Iris pigment epithelial cell (primary cell): ENCODE measurements at regions not wholly inside any gene's neighbourhood (a gene's known extent, or its start where the extent isn't known, plus 50 kb on each side); places are given as distances from the start of the nearest gene placed in this dataset.
"Not testable (repeated sequence)": the region's sequence is repeated elsewhere in the genome, so short reads cannot be mapped to it uniquely, and the experiment has no call there.

Experiments
- DNase-seq: peaks from one replicate; pipeline ENCODE4 v3.0.0-alpha.2; 2011; ENCODE audit warnings: low read depth

DNA sequence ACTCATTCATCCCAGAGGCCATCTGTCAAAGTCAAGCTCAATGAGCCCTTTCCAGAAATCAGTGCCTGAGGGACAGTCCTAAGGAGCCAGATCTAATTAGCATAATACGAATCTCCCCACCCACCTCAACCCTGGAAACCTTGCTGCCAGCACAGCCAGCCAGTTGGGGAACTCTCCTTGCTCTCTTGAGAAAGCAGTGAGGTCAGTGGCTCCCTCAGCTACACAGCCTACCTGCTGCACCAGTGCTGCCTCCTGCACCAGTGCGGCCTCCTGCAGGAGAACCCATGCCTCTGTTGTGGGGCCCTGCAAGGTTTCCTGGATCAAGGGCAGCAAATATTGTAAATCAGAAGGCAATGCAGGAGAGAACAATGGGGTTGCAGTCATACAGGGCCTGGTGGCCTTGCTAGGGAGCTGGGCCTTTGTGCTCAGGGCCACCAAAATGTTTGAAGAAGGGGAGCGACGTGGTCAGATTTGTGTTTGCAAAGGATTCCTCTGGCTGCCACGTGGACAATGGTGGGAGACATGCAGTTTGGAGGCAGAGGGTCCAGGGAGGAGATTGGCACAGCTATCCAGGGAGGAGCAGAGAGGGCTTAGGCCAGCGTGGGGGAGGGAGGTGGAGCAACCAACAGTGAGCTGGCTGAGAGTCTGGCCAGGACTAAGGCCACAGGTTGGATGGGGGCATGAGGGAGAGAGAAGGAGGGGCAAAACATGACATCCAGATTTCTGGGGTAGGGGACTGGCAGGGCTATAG, 124.3 kb upstream of the MAMLD1 start:
- no peak for DNase-seq

GRCh38 chrX:150239946-150240642, 123.0 kb upstream of the MAMLD1 start:
- DNase-seq: no peak

- DNase-seq: no peak
These were observed 122.5 kb upstream of the MAMLD1 start for GRCh38 chrX:150240643-150240970.

- no peak for DNase-seq
These were observed 109.0 kb upstream of the MAMLD1 start for GRCh38 chrX:150253959-150254620.

DNA sequence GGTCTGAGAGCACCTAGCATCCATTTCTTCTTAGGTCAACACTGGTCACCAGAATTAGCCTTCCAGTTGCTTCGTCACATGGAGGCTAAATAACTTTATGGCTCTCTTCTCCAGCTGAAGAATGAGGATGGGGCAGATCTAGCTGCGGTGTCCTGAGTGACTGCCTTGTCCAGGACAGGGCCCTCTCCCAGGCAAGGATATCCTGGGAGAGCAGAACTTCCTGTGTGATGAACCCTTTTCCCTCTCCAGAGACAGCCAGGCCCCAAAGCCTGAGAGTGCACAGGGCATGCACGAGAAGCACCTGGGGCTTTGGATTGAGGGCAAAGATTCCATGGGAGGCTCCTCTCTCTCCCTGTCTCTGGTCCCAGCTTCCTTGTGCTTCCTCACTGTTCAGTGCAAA, 108.2 kb upstream of the MAMLD1 start:
- DNase-seq: no peak

DNA sequence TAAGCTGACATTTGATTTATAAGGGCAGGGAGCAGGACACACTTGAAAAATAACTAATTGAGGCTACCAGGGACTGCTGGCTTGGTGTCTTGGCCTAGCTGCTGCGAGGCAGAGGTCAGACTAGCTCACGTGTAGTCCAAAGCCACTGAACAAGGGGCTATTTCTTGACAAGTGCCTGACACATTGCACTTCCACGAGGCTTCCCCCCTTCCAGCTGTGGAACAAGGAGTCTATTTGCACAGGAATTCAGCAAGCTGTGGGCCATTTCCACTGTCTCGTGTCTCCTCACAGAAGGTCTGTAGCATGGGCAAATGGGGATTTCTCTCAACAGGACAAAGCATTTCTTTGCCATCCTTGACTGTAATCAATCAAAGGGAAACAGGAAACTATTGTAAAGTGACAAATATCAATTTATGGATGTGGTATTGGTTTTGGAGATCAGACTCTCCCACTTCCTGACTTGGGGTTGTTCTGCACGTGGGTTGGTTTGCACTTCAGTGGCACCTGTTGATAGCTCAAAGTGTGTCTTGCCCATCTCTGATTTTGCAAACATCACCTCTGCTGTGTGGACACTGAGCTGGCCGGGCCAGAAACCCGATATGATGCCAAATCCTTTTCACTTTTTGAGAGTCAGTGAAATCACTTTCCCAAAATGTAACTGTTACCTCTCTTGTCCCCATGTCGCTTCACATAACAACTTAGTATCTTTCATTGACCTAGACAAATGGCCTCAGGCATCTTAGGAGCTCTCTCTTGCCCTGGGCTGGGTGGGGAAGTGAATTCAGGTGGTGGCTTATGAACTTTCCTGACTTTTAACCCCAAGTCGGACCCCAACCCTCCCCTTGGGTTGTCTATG, 107.4 kb upstream of the MAMLD1 start:
- no peak for DNase-seq

DNA sequence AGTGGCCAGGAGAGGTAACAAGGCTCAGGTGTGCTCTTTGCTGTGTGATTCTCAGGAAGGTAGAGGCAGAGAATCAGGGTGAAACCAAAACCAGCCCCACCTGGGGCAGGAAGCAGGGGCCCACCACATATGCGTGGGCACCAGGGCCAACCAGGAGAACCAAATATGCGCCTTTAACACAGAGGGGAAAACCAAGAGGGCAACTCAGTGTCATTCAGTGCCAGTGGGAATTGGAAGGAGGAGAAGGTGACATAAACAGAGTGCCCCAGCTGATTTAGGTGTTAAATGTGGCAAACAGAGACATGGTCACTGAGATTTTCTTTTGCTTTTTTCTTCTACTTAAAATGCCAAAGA, 106.8 kb upstream of the MAMLD1 start:
- DNase-seq: no peak

DNA sequence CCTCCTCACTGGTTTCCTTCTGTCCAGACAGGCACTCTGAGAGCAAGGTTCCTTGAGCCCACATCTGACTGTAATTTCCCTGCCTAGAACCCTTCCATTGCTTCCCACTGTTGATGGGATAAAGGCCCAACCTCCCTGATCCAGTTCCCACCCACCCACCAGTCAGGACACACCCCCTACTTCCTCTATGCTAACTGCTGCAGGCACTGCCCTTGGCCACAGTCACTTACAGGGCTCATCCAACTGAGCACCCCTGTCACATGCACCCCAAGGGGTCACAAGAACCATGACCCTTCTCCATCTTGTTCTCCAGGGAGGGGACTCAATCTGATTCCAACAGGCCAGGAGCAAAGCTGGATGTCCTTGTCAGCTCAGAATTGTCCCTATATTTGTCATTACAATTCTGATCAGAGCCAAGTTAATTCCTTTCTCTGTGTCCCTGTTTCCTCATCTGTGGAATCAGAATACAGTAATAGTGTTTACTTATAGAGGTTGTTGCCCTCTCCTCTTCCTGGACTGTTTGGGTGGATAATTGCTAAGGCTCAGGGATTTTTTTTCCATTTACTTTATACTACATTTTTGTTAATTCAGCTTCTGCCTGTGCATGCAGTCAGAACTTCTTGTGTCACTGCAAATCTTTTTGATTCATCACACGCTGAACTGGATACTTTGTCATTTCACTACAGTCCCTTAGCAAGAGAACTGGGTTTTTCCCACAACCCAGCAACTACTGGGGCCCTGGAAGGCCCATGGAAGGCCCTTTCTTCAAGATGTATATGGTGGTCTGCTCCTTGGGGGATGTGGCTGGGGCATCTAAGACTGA, 105.6 kb upstream of the MAMLD1 start:
- no peak for DNase-seq

DNA sequence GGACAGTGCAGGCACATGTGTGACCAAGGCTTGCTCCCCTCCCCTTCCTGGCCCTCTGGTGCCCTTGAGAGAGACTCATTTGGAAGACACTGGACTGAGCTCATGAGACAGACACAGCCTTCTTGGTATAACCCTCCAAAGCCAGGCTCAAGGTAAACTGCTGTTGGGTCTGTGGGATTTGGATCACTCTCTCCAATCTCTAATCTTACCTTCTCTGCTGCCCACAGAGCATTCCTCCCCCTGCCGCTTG, 105.0 kb upstream of the MAMLD1 start:
- no peak for DNase-seq

- DNase-seq: no peak
These were observed 104.4 kb upstream of the MAMLD1 start for GRCh38 chrX:150258463-150259430.

GRCh38 chrX:150262456-150262855, 100.7 kb upstream of the MAMLD1 start:
- no peak for DNase-seq

DNA sequence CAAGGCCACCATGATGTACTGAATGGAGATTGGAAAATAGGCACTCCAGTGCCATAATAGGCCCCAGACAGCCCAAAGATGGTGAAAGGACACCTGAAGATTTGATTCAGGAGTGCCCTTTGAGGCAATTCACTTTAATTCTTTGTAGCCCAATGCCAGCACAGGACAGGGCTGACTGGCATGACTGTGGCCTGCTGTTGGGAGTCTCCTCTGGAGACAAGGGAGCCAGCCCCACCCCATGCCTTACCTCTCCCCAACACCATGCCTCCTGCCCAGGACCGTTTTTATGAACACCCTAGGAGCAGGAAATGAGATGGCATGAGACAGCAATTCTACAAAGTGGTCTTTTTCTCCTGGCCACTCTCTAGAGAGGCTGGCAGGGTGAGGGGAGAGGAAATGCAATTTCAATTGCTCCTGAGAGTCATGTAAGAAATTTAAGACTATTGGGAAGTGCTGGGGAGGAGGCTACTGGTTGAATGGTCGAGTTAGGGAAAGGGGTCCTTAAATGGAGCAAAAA, 94.2 kb upstream of the MAMLD1 start:
- no peak for DNase-seq

DNA sequence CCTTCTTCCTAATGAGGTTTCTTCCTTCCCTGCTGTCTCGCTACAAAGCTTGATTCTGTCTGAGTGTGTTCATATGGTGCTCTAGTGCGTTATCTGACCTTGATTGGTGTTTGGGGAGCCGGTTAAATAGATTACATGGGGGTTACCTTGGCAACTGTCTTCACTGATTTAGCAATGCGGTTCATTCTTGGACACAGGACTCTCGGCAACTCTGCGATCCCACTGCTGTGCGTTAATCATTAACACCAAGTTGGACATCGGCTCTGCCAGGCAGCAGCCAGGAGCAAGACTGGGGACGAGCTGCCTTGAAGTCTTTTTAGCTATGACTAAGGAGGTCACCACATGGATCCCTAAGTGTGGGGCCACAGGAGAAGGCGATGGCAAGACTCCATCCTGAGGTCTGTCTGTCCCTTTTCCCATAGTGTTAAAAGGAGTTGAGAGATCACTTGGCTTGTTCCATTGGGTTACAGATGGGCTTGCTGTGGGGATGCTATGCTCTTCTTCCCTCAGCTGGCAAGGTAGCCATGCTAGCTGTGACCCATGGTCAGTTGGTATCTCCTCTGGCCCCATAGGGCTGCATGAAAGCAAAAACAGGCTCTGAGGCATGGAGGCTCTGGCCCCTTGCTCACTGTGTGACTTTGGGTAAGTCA, 93.4 kb upstream of the MAMLD1 start:
- no peak for DNase-seq

- no peak for DNase-seq
These were observed 92.5 kb upstream of the MAMLD1 start for GRCh38 chrX:150270622-150271021.

GRCh38 chrX:150273575-150274294, 89.4 kb upstream of the MAMLD1 start:
- not testable (repeated sequence) for DNase-seq

GRCh38 chrX:150282953-150283352, 80.2 kb upstream of the MAMLD1 start:
- no peak for DNase-seq

- DNase-seq: no peak
These were observed 72.1 kb upstream of the MAMLD1 start for GRCh38 chrX:150291014-150291413.

GRCh38 chrX:150293311-150294013, 69.7 kb upstream of the MAMLD1 start:
- no peak for DNase-seq
